HUES64 (cell line): ENCODE measurements at regions not wholly inside any gene's neighbourhood (a gene's known extent, or its start where the extent isn't known, plus 50 kb on each side); places are given as distances from the start of the nearest gene placed in this dataset.

ENCODE experiments used
- H3K27ac ChIP-seq: 2 replicates; pipeline ENCODE4 v1.7.0; 2013; ENCODE audit warnings: low read depth, low read length, inconsistent platforms
- H3K27me3 ChIP-seq: 2 replicates; pipeline ENCODE4 v1.6.1; 2013; ENCODE audit warnings: mild to moderate bottlenecking, low read length; ENCODE audit not compliant: insufficient read depth
- H3K36me3 ChIP-seq: 2 replicates; pipeline ENCODE4 v1.6.1; 2013; ENCODE audit warnings: mild to moderate bottlenecking, low read length; ENCODE audit not compliant: insufficient read depth
- H3K4me1 ChIP-seq: 2 replicates; pipeline ENCODE4 v1.6.1; 2013; ENCODE audit warnings: mild to moderate bottlenecking, low read length, moderate library complexity; ENCODE audit not compliant: insufficient read depth
- H3K4me3 ChIP-seq: 2 replicates; pipeline ENCODE4 v1.5.1; 2013; ENCODE audit warnings: mild to moderate bottlenecking, low read length, moderate library complexity
- H3K9ac ChIP-seq: 2 replicates; pipeline ENCODE4 v1.6.1; 2013; ENCODE audit warnings: mild to moderate bottlenecking, low read depth, low read length
- H3K9me3 ChIP-seq: 2 replicates; pipeline ENCODE4 v1.6.1; 2013; ENCODE audit warnings: low read depth, low read length; ENCODE audit not compliant: insufficient read depth
- WGBS: fragments of 150-250, 120-280 bp; methylation state at CpG from one replicate; pipeline ENCODE4 v1.1.7; 2013; ENCODE audit warnings: missing lambda C conversion rate; 5-methylcytosine and 5-hydroxymethylcytosine counted together

DNA sequence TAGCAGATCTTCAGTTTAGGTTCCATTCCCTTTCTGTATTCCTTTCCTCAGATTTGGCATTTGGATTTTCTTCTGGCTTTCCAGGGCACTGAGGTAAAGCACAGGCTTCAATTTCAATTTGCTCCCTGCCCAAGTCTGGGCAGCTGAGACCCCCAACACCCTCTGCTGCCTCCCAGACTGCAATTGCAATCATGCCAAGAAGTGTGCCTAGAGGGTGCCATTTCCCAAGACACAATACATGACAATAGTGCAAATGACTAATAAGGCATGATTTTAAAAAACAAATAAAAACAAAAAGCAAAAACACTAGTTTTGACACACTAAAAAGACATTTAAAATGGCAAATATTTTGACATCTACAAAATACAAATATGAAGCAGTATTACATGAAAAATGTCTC lies 364.8 kb downstream of the EPM2A start:
- no peaks in the 10 kb centered on the region for H3K9me3 ChIP-seq
- no peak overlapping the region for H3K27ac ChIP-seq

DNA sequence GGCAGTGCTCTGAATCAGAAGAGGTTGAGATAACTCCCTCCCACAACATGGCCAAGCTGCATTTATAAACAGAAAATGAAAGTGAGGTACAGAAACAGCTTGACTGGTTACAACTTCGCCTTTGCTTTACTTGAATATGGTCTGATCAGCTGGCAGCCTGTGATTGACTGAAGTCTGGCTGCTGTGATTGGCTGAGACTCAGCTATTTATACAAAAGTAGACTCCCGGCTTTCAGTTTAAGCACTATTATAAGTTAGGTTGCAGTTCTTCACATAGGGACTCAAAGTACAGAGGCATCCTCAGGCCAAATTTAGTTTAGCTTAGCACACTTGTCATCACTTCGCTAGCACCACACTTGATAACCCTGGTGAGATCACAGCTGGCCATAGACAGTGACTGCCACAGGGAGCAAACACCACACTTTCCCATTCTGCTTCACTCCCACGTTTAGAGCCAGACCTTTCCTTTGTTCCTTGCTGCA lies 362.6 kb downstream of the EPM2A start:
- H3K4me3 ChIP-seq: no peak overlapping the region
- no peak overlapping the region for H3K9ac ChIP-seq
- WGBS: 85% methylated on average over 4 of the region's 4 CpGs

More for the DNA sequence above, 364.8 kb downstream of the EPM2A start:
- no peak overlapping the region for H3K9ac ChIP-seq
- 0 out of 2 replicates have a peak, but pooled peaks cover 5% of the 10 kb centered on the region for H3K4me1 ChIP-seq
- no peaks in the 10 kb centered on the region for H3K36me3 ChIP-seq
- H3K4me3 ChIP-seq: no peak overlapping the region
- no peaks in the 10 kb centered on the region for H3K27me3 ChIP-seq

DNA sequence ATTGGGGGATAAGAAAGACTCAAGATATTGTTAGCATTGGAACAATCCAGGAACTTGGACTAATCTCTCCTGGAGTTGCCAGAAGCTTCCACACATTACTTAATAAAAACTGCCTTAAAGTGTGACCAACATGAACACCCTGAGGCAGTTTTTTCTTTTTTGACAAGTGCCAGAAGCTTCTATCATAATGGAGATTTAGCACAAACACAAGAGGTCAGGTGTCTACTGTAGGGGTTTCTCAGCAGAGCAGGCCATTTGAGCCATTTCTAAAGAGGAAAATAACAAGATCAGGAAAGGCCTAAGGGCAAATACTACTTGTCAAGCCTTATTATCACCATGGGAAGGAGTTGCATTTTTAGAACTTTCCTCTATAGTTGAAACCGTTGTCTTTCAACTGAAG lies 361.5 kb downstream of the EPM2A start:
- Histone ChIP-seq H3K27ac (no peak overlapping the region), H3K4me1 (0 out of 2 replicates have a peak, but pooled peaks cover 5% of the 10 kb centered on the region), H3K36me3 (no peaks in the 10 kb centered on the region), H3K9ac (no peak overlapping the region), H3K27me3 (no peaks in the 10 kb centered on the region), H3K4me3 (no peak overlapping the region), H3K9me3 (peaks cover 10% of the 10 kb centered on the region)
- WGBS: 92% methylated on average over 1 of the region's 1 CpG

More for the DNA sequence above, 362.6 kb downstream of the EPM2A start:
- Histone ChIP-seq H3K36me3 (no peaks in the 10 kb centered on the region), H3K9me3 (peaks cover 8% of the 10 kb centered on the region), H3K27ac (no peak overlapping the region), H3K27me3 (no peaks in the 10 kb centered on the region), H3K4me1 (0 out of 2 replicates have a peak, but pooled peaks cover 5% of the 10 kb centered on the region)

DNA sequence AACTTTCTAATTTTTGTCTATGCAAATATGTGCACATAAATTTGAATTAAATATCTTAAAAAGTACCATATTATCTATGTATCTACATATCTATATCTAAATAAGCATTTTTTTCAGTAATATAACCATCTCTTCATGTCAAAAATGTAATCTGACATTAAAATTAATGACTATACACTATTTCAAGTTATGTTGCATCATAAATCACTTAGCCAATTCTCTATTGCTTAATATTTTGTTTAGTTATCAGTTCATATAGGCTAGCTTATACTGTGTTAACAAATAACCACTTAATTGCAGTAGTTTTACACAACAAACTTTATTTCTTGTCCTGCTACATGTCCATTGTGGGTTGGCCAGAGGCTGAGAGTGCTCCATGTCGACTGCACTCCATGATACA lies 360.8 kb downstream of the EPM2A start:
- WGBS: 100% methylated on average over 1 of the region's 1 CpG
- no peak overlapping the region for H3K4me3 ChIP-seq
- no peaks in the 10 kb centered on the region for H3K36me3 ChIP-seq
- H3K9me3 ChIP-seq: peaks cover 10% of the 10 kb centered on the region
- no peak overlapping the region for H3K27ac ChIP-seq
- H3K27me3 ChIP-seq: no peaks in the 10 kb centered on the region
- H3K4me1 ChIP-seq: 0 out of 2 replicates have a peak, but pooled peaks cover 5% of the 10 kb centered on the region
- H3K9ac ChIP-seq: no peak overlapping the region

DNA sequence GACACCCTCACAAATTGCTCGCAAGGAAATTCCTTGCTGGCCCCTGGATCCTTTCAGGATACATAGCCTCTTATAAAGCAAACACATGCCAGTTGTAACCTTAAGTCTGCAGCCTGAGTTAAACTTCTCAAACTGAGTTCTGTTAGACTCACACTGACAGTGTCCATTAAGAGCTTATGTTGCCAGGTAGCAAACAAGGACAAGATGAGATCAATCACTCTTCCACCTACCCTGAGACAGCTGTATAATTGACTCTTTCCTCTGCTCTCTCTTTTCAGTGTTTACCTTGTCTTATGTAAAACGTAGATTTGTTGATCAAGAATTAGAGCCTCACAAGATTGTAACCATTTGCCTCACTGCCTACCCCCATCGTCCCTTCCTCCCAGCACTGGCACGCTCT lies 359.8 kb downstream of the EPM2A start:
- Histone ChIP-seq H3K4me3 (no peak overlapping the region), H3K9me3 (peaks cover 10% of the 10 kb centered on the region), H3K4me1 (0 out of 2 replicates have a peak, but pooled peaks cover 5% of the 10 kb centered on the region), H3K9ac (no peak overlapping the region), H3K36me3 (no peaks in the 10 kb centered on the region), H3K27ac (no peak overlapping the region), H3K27me3 (no peaks in the 10 kb centered on the region)
- WGBS: 92% methylated on average over 4 of the region's 4 CpGs

DNA sequence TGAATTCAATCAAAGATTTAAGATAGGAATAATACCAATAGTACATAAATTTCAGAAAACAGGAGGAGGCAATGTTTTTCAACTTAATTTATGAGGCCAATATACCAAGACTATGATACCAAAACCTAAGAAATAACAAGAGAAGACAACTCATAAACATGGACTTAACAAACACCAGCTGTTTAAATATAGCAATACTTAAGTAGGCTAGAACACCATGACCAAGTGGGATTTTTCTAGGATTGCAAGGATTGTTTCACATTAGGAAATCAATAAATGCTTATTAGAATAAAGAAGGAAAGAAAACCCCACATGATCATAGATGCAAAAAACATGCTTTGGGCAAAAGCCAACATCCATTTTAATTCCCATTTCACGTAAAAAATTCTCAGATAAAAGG lies 355.1 kb downstream of the EPM2A start:
- no peak overlapping the region for H3K4me3 ChIP-seq
- H3K4me1 ChIP-seq: no peaks in the 10 kb centered on the region
- 85% methylated on average over 1 of the region's 1 CpG for WGBS
- H3K36me3 ChIP-seq: no peaks in the 10 kb centered on the region
- peaks cover 10% of the 10 kb centered on the region for H3K9me3 ChIP-seq
- no peak overlapping the region for H3K27ac ChIP-seq
- H3K27me3 ChIP-seq: no peaks in the 10 kb centered on the region
- H3K9ac ChIP-seq: no peak overlapping the region

DNA sequence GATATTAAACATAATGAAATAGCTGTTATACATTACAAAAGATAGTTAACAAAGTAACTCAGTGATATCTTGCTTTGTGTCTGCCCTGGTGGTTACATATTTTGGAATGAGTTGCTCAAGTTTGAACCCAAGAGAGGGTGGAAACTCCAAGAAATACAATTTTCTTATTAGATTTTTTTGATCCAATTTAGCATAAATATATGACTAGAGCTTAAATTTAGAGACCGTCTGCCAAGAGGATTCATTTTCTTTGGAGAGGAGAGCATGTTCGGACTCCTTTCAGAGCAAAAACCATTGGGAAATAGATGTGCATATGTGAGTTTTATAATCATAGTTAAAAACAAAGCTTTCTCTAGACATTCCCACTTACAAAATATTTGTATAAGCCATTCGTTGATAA lies 353.4 kb downstream of the EPM2A start:
- no peaks in the 10 kb centered on the region for H3K36me3 ChIP-seq
- H3K27me3 ChIP-seq: no peaks in the 10 kb centered on the region
- H3K4me1 ChIP-seq: no peaks in the 10 kb centered on the region
- peaks cover 10% of the 10 kb centered on the region for H3K9me3 ChIP-seq
- no peak overlapping the region for H3K9ac ChIP-seq
- no peak overlapping the region for H3K4me3 ChIP-seq
- H3K27ac ChIP-seq: no peak overlapping the region
- 90% methylated on average over 3 of the region's 3 CpGs for whole genome bisulfite sequencing

DNA sequence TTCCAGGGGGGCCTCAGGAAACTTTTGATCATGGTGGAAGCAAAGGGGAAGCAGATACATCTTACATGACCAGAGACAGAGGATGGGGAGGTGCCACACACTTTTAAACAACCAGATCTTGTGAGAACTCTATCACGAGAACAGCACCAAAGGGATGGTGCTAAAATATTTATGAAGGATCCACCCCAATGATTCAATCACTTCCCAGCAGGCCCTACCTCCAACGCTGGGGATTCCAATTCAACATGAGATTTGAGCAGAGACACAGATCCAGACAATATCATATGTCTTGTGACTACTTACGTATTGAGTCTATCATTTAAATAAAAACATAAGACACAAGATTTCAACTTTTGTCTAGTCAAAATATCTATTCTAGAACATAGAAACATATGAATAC lies 351.9 kb downstream of the EPM2A start:
- Histone ChIP-seq H3K36me3 (no peaks in the 10 kb centered on the region), H3K4me3 (no peak overlapping the region), H3K4me1 (no peaks in the 10 kb centered on the region), H3K9ac (no peak overlapping the region), H3K27ac (no peak overlapping the region), H3K27me3 (no peaks in the 10 kb centered on the region), H3K9me3 (no peaks in the 10 kb centered on the region)
- 91% methylated on average over 2 of the region's 3 CpGs for WGBS

DNA sequence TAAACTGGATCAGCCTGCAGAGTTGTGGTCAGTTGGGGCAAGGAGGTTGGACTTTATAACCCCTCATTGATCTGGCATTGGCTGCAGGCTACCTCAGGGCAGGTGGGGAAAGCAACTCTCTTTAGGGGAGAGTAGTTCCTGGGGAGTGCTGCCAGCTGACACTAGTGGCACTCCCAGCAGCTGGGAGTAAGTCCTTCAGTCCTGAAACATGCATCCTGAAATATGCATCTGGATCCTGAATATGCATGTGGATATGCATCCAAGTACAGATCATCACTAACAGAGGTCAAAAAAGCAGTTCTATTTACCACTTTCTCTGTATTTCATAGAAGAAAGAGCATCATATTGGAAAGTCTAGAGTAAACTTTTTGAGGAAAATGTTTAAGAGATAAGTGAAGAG lies 350.8 kb downstream of the EPM2A start:
- H3K4me3 ChIP-seq: no peak overlapping the region
- H3K9me3 ChIP-seq: no peaks in the 10 kb centered on the region
- no peak overlapping the region for H3K9ac ChIP-seq
- no peak overlapping the region for H3K27ac ChIP-seq
- H3K4me1 ChIP-seq: no peaks in the 10 kb centered on the region
- no peaks in the 10 kb centered on the region for H3K27me3 ChIP-seq
- no peaks in the 10 kb centered on the region for H3K36me3 ChIP-seq

DNA sequence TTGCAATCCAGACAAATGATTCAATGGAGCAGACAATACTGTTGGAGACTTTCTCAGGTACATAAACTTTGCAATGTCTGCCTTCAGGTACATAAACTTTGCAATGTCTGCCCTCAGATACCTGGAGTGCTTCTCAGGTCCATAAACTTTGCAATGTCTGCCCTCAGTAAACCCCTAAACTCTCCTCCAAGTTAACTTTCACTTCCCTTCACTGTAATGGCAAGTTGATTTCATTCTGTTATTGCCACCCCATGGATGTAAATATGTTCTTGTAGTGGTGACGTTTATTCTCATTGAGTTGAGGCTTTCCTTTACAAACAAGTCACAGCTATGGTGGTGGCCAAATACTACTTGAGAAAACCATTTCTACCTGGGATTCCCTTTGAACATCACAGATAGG lies 338.8 kb downstream of the EPM2A start:
- Histone ChIP-seq H3K27me3 (no peaks in the 10 kb centered on the region), H3K9ac (no peak overlapping the region), H3K27ac (no peak overlapping the region), H3K4me1 (no peaks in the 10 kb centered on the region), H3K36me3 (no peaks in the 10 kb centered on the region), H3K9me3 (0 out of 2 replicates have a peak, but pooled peaks cover 3% of the 10 kb centered on the region), H3K4me3 (no peak overlapping the region)
- WGBS: 89% methylated on average over 1 of the region's 1 CpG

DNA sequence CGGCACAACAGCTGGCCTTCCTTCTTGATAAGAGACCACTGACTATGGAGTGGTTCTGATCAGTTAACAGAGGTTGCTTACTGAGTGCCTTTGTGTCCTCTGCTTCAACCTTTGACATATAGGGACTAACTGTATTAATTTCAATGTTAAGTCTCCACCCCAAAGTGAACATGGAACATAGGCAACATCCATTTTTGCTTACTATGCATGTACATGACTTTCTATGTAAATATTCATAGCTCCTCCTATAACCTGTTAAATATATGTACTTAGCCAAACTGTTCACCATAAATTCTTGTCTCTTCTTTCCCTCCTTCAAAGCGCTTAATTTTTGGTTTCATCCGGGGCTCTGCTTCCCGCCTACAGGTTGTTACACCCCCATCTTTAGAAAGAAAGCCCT lies 334.8 kb downstream of the EPM2A start:
- H3K4me3 ChIP-seq: no peak overlapping the region
- no peaks in the 10 kb centered on the region for H3K36me3 ChIP-seq
- no peaks in the 10 kb centered on the region for H3K4me1 ChIP-seq
- no peak overlapping the region for H3K27ac ChIP-seq
- no peak overlapping the region for H3K9ac ChIP-seq
- no peaks in the 10 kb centered on the region for H3K9me3 ChIP-seq
- WGBS: 70% methylated on average over 4 of the region's 4 CpGs
- H3K27me3 ChIP-seq: no peaks in the 10 kb centered on the region

DNA sequence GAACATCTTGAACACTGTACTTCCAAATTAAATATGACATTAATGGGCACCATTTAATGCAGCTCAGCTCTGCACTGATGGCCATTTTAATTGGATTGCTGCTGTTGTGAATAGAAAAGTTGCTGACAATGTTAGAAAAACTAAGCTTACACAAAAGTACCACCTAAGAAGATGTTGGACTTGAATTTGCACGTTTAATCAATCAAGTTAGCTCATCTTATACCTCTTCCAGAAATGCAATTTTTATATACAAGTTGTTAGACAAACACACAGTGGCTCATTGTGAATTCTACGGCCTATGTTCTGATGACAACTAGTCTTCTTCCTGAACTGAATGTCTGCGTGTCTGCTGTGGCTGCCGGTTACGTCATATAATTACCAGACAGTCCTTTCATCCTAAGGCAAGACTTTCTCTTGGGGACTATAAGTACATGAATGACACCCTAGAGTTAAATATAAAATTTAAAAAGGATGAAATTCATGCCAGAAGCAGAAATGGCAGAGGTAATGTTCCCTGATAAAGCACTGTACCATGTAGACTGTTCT lies 330.2 kb downstream of the EPM2A start:
- WGBS: 96% methylated on average over 5 of the region's 5 CpGs
- no peak overlapping the region for H3K4me3 ChIP-seq

More for the DNA sequence above, 330.2 kb downstream of the EPM2A start:
- Histone ChIP-seq H3K27me3 (no peaks in the 10 kb centered on the region), H3K36me3 (no peaks in the 10 kb centered on the region), H3K9ac (no peak overlapping the region), H3K4me1 (0 out of 2 replicates have a peak, but pooled peaks cover 6% of the 10 kb centered on the region), H3K27ac (no peak overlapping the region), H3K9me3 (no peaks in the 10 kb centered on the region)
